IPS DF 6.9 (cell line): ENCODE measurements at regions not wholly inside any gene's neighbourhood (a gene's known extent, or its start where the extent isn't known, plus 50 kb on each side); places are given as distances from the start of the nearest gene placed in this dataset.
A peak's percentile ranks its signal among the peaks of the same experiment; 100 is the strongest.
"Not testable (repeated sequence)": the region's sequence is repeated elsewhere in the genome, so short reads cannot be mapped to it uniquely, and the experiment has no call there.

Source experiments
- DNase-seq: peaks from one replicate; pipeline ENCODE4 v3.0.0-alpha.2; 2013; ENCODE audit warnings: low read depth, low spot score
- H3K27ac ChIP-seq: one replicate; pipeline ENCODE4 v1.5.1; 2013; ENCODE audit warnings: low read length, control low read depth
- H3K27me3 ChIP-seq: 2 replicates; pipeline ENCODE4 v1.6.1; 2013; ENCODE audit warnings: mild to moderate bottlenecking, low read length; ENCODE audit not compliant: control insufficient read depth, insufficient read depth
- H3K36me3 ChIP-seq: 2 replicates; pipeline ENCODE4 v1.6.1; 2013; ENCODE audit warnings: low read length; ENCODE audit not compliant: control insufficient read depth, insufficient read depth
- H3K4me1 ChIP-seq: 2 replicates; pipeline ENCODE4 v1.6.1; 2013; ENCODE audit warnings: low read length; ENCODE audit not compliant: control insufficient read depth, insufficient read depth
- H3K4me3 ChIP-seq: 2 replicates; pipeline ENCODE4 v1.5.1; 2013; ENCODE audit warnings: mild to moderate bottlenecking, low read length
- H3K9me3 ChIP-seq: 2 replicates; pipeline ENCODE4 v1.6.1; 2013; ENCODE audit warnings: low read length, inconsistent platforms; ENCODE audit not compliant: control insufficient read depth, insufficient read depth
- WGBS: extraction: QIAGEN DNeasy Blood & Tissue Kit; methylation state at CpG from one replicate; pipeline ENCODE4 v1.1.7; 2013; ENCODE audit warnings: mixed read lengths, missing lambda C conversion rate; ENCODE audit not compliant: insufficient read length, insufficient coverage; 5-methylcytosine and 5-hydroxymethylcytosine counted together

DNA sequence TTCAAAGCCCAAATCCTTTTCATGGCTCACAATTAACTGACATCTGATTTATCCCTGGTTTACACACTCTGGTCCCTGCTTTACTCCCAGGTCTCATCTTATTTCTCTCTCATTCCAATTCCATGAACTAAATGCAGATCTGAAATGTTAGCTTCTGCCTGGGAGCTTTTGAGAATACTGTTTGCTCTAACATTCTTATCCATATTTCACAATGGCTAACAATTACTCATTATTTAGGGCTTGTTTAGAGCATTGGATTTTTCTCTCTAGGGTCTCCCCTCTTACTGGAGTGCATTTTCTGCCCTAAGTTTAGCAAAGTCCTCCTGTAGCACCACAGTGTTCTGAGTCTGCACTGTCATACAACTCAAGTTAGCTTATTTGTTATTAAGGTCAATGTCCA is 121.5 kb upstream of the HCRTR2 start:
- H3K27ac ChIP-seq = no peak overlapping the region
- no peak overlapping the region for H3K4me3 ChIP-seq
- DNase-seq = no peak
- no peaks in the 10 kb centered on the region for H3K9me3 ChIP-seq
- no peaks in the 10 kb centered on the region for H3K36me3 ChIP-seq
- no peaks in the 10 kb centered on the region for H3K4me1 ChIP-seq
- no peaks in the 10 kb centered on the region for H3K27me3 ChIP-seq

GRCh38 chr6:55058682-55059081 is 115.6 kb upstream of the HCRTR2 start:
- no peak for DNase-seq
- no peaks in the 10 kb centered on the region; the same call in 1 of the 2 replicates for H3K4me1 ChIP-seq
- H3K27ac ChIP-seq = no peak overlapping the region
- H3K27me3 ChIP-seq = no peaks in the 10 kb centered on the region
- no peaks in the 10 kb centered on the region for H3K36me3 ChIP-seq
- H3K4me3 ChIP-seq = no peak overlapping the region
- H3K9me3 ChIP-seq = no peaks in the 10 kb centered on the region

DNA sequence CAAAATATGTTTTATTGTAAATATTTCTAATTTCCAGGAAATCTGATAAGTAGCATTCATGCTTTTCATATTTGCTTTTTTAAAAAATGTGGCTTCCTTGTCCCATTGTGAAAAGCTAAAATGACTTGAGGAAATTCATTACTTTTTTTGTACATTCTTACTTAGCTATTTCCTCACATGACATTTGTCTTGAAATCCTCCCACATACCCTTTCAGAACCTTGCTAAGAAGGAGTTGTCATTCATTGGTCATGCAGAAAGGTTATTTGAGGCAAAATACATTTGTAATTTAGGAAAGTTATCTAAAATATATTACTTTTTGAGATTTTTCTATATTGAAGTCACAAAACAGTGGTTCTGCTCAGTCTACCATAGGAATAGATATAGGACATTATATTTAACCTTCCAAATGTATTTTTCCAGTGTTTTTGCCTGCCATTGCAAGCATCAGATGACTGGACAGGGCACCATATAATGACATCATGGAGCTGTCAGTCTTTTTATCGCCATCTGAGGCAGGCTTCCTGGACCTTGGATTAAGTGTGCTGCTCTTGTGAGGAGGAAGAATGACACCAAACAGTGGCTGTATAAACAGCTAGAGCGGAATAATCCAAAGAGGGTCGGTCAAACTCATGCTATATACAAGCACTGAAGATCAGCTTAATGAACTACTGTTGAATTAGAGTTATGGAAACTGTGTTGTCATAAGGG is 109.4 kb upstream of the HCRTR2 start:
- no peaks in the 10 kb centered on the region for H3K27me3 ChIP-seq
- H3K9me3 ChIP-seq = no peaks in the 10 kb centered on the region
- WGBS = no CpG with 5 or more reads among the region's 3 CpGs
- no peak for DNase-seq
- no peak overlapping the region for H3K4me3 ChIP-seq
- H3K27ac ChIP-seq = no peak overlapping the region
- H3K4me1 ChIP-seq = no peaks in the 10 kb centered on the region
- no peaks in the 10 kb centered on the region for H3K36me3 ChIP-seq

DNA sequence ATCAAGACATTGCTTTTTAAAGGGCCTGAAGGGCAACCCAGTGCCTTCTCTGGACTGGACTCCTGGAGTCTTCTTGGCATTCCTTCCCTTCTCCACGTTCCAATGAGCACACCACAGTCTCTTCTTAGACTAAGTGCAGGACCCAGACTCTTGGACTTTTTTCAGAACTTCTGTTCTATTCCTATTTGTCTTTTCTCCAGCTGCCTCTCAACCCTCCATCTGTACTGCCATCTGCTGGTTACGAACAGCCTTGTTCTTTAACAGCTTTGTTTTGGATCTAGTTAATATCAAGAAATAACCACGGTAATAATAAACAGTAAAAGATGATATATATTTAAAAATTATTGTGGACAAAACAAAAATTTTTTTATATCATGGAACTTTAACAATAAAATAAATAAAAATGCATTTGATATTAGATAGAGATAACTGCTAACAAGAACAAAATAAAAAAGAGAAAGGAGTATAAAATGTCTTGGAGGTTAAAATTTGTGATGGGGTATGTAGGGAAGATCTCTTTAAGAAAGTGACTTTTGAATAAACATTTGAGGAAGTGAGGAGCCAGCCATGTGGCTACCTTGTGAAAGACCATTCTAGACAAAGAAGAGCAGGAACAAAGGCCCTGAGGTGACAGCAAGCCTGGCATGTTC is 105.1 kb upstream of the HCRTR2 start:
- WGBS = no CpG with 5 or more reads among the region's 3 CpGs
- DNase-seq = peak; percentile 31
- Histone ChIP-seq H3K4me1 (no peaks in the 10 kb centered on the region), H3K4me3 (no peak overlapping the region), H3K27me3 (no peaks in the 10 kb centered on the region), H3K36me3 (no peaks in the 10 kb centered on the region), H3K9me3 (no peaks in the 10 kb centered on the region), H3K27ac (no peak overlapping the region)

GRCh38 chr6:55082021-55082420 is 92.3 kb upstream of the HCRTR2 start:
- H3K36me3 ChIP-seq = no peaks in the 10 kb centered on the region
- no peak overlapping the region for H3K4me3 ChIP-seq
- WGBS = no CpG with 5 or more reads among the region's 3 CpGs
- H3K27me3 ChIP-seq = no peaks in the 10 kb centered on the region
- no peaks in the 10 kb centered on the region for H3K9me3 ChIP-seq
- H3K27ac ChIP-seq = no peak overlapping the region
- no peaks in the 10 kb centered on the region for H3K4me1 ChIP-seq
- no peak for DNase-seq

DNA sequence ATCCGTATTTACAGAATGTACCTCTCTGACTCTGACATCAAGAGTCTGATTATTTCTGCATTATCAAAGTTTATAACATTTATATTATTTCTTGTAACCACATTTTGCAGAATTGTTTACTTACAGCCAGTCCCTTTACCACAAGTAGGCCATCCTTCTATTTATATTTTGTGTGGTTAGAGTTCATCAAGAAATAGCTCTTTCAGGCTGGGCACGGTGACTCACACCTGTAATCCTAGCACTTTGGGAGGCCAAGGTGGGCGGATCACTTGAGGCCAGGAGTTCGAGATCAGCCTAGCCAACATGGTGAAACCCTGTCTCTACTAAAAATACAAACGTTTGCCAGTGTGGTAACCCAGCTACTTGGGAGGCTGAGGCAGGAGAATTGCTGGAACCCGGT is 86.3 kb upstream of the HCRTR2 start:
- no CpG with 5 or more reads among the region's 6 CpGs for WGBS
- H3K4me1 ChIP-seq = not testable (repeated sequence)

DNA sequence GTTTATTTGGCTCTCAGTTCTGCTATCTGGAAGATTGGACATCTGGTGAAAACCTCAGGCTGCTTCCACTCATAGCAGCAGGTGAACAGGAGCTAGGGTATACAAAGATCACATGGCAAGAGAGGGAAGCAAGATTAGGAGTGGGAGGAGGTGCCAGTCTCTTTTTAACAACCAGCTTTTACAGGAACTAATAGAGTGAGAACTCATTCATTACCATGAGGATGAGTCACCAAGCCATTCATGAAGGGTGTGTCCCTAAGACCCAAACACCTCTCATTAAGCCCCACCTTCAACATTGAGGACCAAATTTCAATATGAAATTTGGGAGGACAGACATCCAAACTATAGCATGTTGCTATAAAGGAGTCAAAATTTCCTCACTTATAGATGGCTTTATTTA is 85.4 kb upstream of the HCRTR2 start:
- H3K4me3 ChIP-seq = no peak overlapping the region
- no peaks in the 10 kb centered on the region for H3K9me3 ChIP-seq
- H3K4me1 ChIP-seq = no peaks in the 10 kb centered on the region

More for the DNA sequence above, 86.3 kb upstream of the HCRTR2 start:
- not testable (repeated sequence) for DNase-seq, H3K36me3 ChIP-seq, H3K9me3 ChIP-seq, H3K4me3 ChIP-seq, H3K27me3 ChIP-seq, H3K27ac ChIP-seq

DNA sequence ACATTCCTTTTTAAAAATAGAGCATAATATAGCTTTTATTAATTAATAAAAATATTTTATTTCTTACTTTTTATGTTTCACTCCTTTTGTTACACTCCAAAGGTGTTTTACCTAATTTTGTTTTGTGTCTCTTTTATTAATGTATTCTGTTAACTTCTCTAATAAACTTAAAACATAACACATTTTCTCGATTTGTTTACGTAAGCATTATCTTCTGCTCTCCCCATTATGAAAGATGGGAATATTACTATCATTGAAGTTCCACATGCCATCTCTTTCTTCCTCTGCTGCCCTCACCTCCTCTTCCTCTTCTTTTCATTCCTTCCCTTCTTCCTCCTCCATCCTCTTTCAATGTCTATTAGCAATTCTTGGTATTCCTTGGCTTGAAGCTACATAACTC is 85.0 kb upstream of the HCRTR2 start:
- no peaks in the 10 kb centered on the region for H3K9me3 ChIP-seq
- no peak overlapping the region for H3K4me3 ChIP-seq
- H3K27ac ChIP-seq = no peak overlapping the region
- no peaks in the 10 kb centered on the region for H3K36me3 ChIP-seq
- H3K27me3 ChIP-seq = no peaks in the 10 kb centered on the region
- H3K4me1 ChIP-seq = no peaks in the 10 kb centered on the region
- DNase-seq = no peak
- no CpG with 5 or more reads among the region's 2 CpGs for WGBS

More for the DNA sequence above, 85.4 kb upstream of the HCRTR2 start:
- Histone ChIP-seq H3K36me3 (no peaks in the 10 kb centered on the region), H3K27me3 (no peaks in the 10 kb centered on the region), H3K27ac (no peak overlapping the region)
- DNase-seq = no peak

- Histone ChIP-seq H3K27ac (no peak overlapping the region), H3K4me1 (0 out of 2 replicates have a peak, but pooled peaks cover 1% of the 10 kb centered on the region), H3K27me3 (peaks cover 2% of the 10 kb centered on the region; the same call in 1 of the 2 replicates), H3K9me3 (no peaks in the 10 kb centered on the region), H3K36me3 (no peaks in the 10 kb centered on the region), H3K4me3 (no peak overlapping the region)
- no CpG with 5 or more reads among the region's 3 CpGs for WGBS
- no peak for DNase-seq
These were observed 73.6 kb upstream of the HCRTR2 start for GRCh38 chr6:55100686-55101085.

- DNase-seq = no peak
- peaks cover 2% of the 10 kb centered on the region; the same call in 1 of the 2 replicates for H3K27me3 ChIP-seq
- no CpG with 5 or more reads among the region's 2 CpGs for WGBS
These were observed 73.2 kb upstream of the HCRTR2 start for GRCh38 chr6:55101157-55101556.

More at GRCh38 chr6:55101157-55101556, 73.2 kb upstream of the HCRTR2 start:
- no peak overlapping the region for H3K27ac ChIP-seq
- no peaks in the 10 kb centered on the region for H3K36me3 ChIP-seq
- H3K4me3 ChIP-seq = no peak overlapping the region
- 0 out of 2 replicates have a peak, but pooled peaks cover 1% of the 10 kb centered on the region for H3K4me1 ChIP-seq
- H3K9me3 ChIP-seq = no peaks in the 10 kb centered on the region
